ENCODE measurements at regions not wholly inside any gene's neighbourhood (a gene's known extent, or its start where the extent isn't known, plus 50 kb on each side); places are given as distances from the start of the nearest gene placed in this dataset.

- Mint-ChIP-seq H3K4me1 (ENCODE audit: low read depth, unreplicated experiment) (no peaks in the 10 kb centered on the region), H3K4me3 (ENCODE audit: low read depth, unreplicated experiment) (no peak overlapping the region), H3K9me3 (ENCODE audit: low read depth, unreplicated experiment) (no peaks in the 10 kb centered on the region), H3K27ac (ENCODE audit: unreplicated experiment) (no peak overlapping the region), H3K36me3 (ENCODE audit: insufficient read depth, unreplicated experiment) (no peaks in the 10 kb centered on the region), H3K27me3 (ENCODE audit: unreplicated experiment) (no peaks in the 10 kb centered on the region)
- no peak for DNase-seq
- BruUV-seq (replicated peaks) = no TSS peak
- CTCF ChIA-PET = interaction anchor here (0.6 kb wide), 1 partner anchor 86 kb away, joined by 3 read pairs; no protein-coding TSS in a partner anchor
- intact Hi-C loops (cut with micrococcal nuclease; ENCODE audit: unreplicated experiment) = no loop called here
- no peak for TF ChIP-seq CTCF (IDR thresholded peaks at IDR 0.05; ENCODE audit: unreplicated experiment)
These were observed 69.5 kb upstream of the LMO3 start for GRCh38 chr12:16675438-16675837.

- Mint-ChIP-seq H3K36me3 (ENCODE audit: insufficient read depth, unreplicated experiment) (no peaks in the 10 kb centered on the region), H3K4me1 (ENCODE audit: low read depth, unreplicated experiment) (no peaks in the 10 kb centered on the region), H3K27ac (ENCODE audit: unreplicated experiment) (no peak overlapping the region), H3K9me3 (ENCODE audit: low read depth, unreplicated experiment) (no peaks in the 10 kb centered on the region), H3K27me3 (ENCODE audit: unreplicated experiment) (no peaks in the 10 kb centered on the region), H3K4me3 (ENCODE audit: low read depth, unreplicated experiment) (no peak overlapping the region)
- CTCF ChIA-PET = interaction anchor here (0.6 kb wide), 1 partner anchor 87 kb away, joined by 3 read pairs; no protein-coding TSS in a partner anchor
- no peak for DNase-seq
- BruUV-seq (replicated peaks) = no TSS peak
- intact Hi-C loops (cut with micrococcal nuclease; ENCODE audit: unreplicated experiment) = no loop called here
- no peak for TF ChIP-seq CTCF (IDR thresholded peaks at IDR 0.05; ENCODE audit: unreplicated experiment)
These were observed 68.9 kb upstream of the LMO3 start for GRCh38 chr12:16674885-16675284.

GRCh38 chr12:16670456-16671050 is 64.6 kb upstream of the LMO3 start:
- no peaks in the 10 kb centered on the region for H3K36me3 Mint-ChIP-seq (ENCODE audit: insufficient read depth, unreplicated experiment)
- H3K9me3 Mint-ChIP-seq (ENCODE audit: low read depth, unreplicated experiment) = no peaks in the 10 kb centered on the region

GRCh38 chr12:16669756-16670155 is 63.8 kb upstream of the LMO3 start:
- Mint-ChIP-seq H3K36me3 (ENCODE audit: insufficient read depth, unreplicated experiment) (no peaks in the 10 kb centered on the region), H3K27me3 (ENCODE audit: unreplicated experiment) (no peaks in the 10 kb centered on the region), H3K9me3 (ENCODE audit: low read depth, unreplicated experiment) (no peaks in the 10 kb centered on the region), H3K4me1 (ENCODE audit: low read depth, unreplicated experiment) (no peaks in the 10 kb centered on the region), H3K27ac (ENCODE audit: unreplicated experiment) (no peak overlapping the region), H3K4me3 (ENCODE audit: low read depth, unreplicated experiment) (no peak overlapping the region)
- intact Hi-C loops (cut with micrococcal nuclease; ENCODE audit: unreplicated experiment) = no loop called here
- DNase-seq = no peak
- BruUV-seq (replicated peaks) = no TSS peak
- CTCF ChIA-PET = no interaction called here
- TF ChIP-seq CTCF (IDR thresholded peaks at IDR 0.05; ENCODE audit: unreplicated experiment) = no peak

More at GRCh38 chr12:16670456-16671050, 64.6 kb upstream of the LMO3 start:
- CTCF ChIA-PET = no interaction called here
- H3K4me1 Mint-ChIP-seq (ENCODE audit: low read depth, unreplicated experiment) = no peaks in the 10 kb centered on the region
- TF ChIP-seq CTCF (IDR thresholded peaks at IDR 0.05; ENCODE audit: unreplicated experiment) = no peak
- no peak for DNase-seq
- H3K27ac Mint-ChIP-seq (ENCODE audit: unreplicated experiment) = no peak overlapping the region
- intact Hi-C loops (cut with micrococcal nuclease; ENCODE audit: unreplicated experiment) = no loop called here
- no peak overlapping the region for H3K4me3 Mint-ChIP-seq (ENCODE audit: low read depth, unreplicated experiment)
- no peaks in the 10 kb centered on the region for H3K27me3 Mint-ChIP-seq (ENCODE audit: unreplicated experiment)
- BruUV-seq (replicated peaks) = no TSS peak
